ENCODE measurements at regions not wholly inside any gene's neighbourhood (a gene's known extent, or its start where the extent isn't known, plus 50 kb on each side); places are given as distances from the start of the nearest gene placed in this dataset.

DNA sequence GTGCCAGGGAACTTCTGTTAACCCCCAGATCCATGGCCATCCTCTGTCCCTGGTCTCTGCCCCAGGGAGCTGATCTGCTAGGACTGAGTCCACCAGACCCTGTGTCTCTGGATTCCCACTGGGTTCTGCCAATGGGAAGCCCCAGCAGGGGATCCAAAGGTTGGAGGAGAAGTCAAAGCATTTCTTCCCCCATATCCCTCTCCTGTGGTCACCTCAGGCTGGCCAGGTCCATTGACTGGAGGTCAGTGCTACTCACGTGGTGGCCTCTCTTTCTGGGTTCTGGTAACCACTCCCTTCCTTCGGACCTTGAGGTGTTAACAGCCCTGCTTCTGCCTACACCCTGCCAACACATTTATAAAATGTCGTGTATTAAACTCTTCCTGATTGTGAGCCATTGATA lies 69.7 kb upstream of the NECTIN1 start:
- TF ChIP-seq, protein P1, sequence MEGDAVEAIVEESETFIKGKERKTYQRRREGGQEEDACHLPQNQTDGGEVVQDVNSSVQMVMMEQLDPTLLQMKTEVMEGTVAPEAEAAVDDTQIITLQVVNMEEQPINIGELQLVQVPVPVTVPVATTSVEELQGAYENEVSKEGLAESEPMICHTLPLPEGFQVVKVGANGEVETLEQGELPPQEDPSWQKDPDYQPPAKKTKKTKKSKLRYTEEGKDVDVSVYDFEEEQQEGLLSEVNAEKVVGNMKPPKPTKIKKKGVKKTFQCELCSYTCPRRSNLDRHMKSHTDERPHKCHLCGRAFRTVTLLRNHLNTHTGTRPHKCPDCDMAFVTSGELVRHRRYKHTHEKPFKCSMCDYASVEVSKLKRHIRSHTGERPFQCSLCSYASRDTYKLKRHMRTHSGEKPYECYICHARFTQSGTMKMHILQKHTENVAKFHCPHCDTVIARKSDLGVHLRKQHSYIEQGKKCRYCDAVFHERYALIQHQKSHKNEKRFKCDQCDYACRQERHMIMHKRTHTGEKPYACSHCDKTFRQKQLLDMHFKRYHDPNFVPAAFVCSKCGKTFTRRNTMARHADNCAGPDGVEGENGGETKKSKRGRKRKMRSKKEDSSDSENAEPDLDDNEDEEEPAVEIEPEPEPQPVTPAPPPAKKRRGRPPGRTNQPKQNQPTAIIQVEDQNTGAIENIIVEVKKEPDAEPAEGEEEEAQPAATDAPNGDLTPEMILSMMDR (IDR thresholded peaks at IDR 0.05; ENCODE audit: insufficient read depth, low read length, missing control alignments), result no peak
- DNase-seq (ENCODE audit: low read depth, low spot score), result no peak
- POLR2A ChIA-PET, result no interaction called here
- CTCF ChIA-PET, result no interaction called here
- no peak overlapping the region for H3K4me3 ChIP-seq (ENCODE audit: low read depth, low read length)

DNA sequence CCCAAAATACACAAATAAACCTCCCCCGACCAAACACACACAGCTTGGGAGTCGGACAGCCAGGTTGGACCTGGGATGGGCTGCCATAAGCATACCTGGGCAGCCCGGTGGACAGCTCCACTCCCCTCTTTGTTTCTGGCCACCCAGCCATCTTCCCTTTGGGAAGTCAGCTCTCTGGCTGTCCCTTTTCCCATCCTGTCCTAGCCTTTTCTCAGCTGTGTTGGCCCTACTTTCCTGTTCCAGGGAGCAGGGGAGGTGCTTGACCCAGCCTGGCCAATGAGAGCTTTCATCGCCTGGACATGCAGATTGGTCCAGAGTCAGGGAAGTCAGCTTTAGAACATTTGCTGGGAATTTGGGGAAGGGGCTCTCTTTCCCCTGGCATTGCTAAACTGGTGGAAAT lies 68.7 kb upstream of the NECTIN1 start:
- ChIA-PET POLR2A (no interaction called here), CTCF (no interaction called here)
- no peak for DNase-seq (ENCODE audit: low read depth, low spot score)
- H3K4me3 ChIP-seq (ENCODE audit: low read depth, low read length), result no peak overlapping the region
- TF ChIP-seq, protein P1 (IDR thresholded peaks at IDR 0.05; ENCODE audit: insufficient read depth, low read length, missing control alignments), result no peak

- no peak for DNase-seq (ENCODE audit: low read depth, low spot score)
- ChIA-PET POLR2A (no interaction called here), CTCF (no interaction called here)
- no peak overlapping the region for H3K4me3 ChIP-seq (ENCODE audit: low read depth, low read length)
- TF ChIP-seq, protein P1 (IDR thresholded peaks at IDR 0.05; ENCODE audit: insufficient read depth, low read length, missing control alignments), result no peak
Measured at GRCh38 chr11:119797123-119797611, 68.2 kb upstream of the NECTIN1 start.

GRCh38 chr11:119796363-119797060 lies 67.5 kb upstream of the NECTIN1 start:
- DNase-seq (ENCODE audit: low read depth, low spot score), result no peak
- TF ChIP-seq, protein P1 (IDR thresholded peaks at IDR 0.05; ENCODE audit: insufficient read depth, low read length, missing control alignments), result no peak
- H3K4me3 ChIP-seq (ENCODE audit: low read depth, low read length), result no peak overlapping the region
- ChIA-PET POLR2A (no interaction called here), CTCF (no interaction called here)

GRCh38 chr11:119795690-119796089 lies 66.7 kb upstream of the NECTIN1 start:
- no peak overlapping the region for H3K4me3 ChIP-seq (ENCODE audit: low read depth, low read length)
- no peak for DNase-seq (ENCODE audit: low read depth, low spot score)
- ChIA-PET CTCF (interaction anchor here (1.2 kb wide), 1 partner anchor 197 kb away, joined by 3 read pairs; no protein-coding TSS in a partner anchor), POLR2A (no interaction called here)
- TF ChIP-seq, protein P1 (IDR thresholded peaks at IDR 0.05; ENCODE audit: insufficient read depth, low read length, missing control alignments), result no peak

GRCh38 chr11:119795231-119795630 lies 66.2 kb upstream of the NECTIN1 start:
- ChIA-PET CTCF (interaction anchor here (0.9 to 2.6 kb wide), 3 partner anchors 66 to 313 kb away, joined by 3 to 12 read pairs (median 3); partner anchors contain the start of gene NECTIN1), POLR2A (no interaction called here)
- TF ChIP-seq, protein P1 (IDR thresholded peaks at IDR 0.05; ENCODE audit: insufficient read depth, low read length, missing control alignments), result no peak
- H3K4me3 ChIP-seq (ENCODE audit: low read depth, low read length), result no peak overlapping the region
- DNase-seq (ENCODE audit: low read depth, low spot score), result peak; percentile 19
